Neural progenitor cell (in vitro differentiated cells): ENCODE measurements at regions not wholly inside any gene's neighbourhood (a gene's known extent, or its start where the extent isn't known, plus 50 kb on each side); places are given as distances from the start of the nearest gene placed in this dataset.

Experiments
- EZH2 ChIP-seq: fragments of 200-600 bp; sonication (generic); IDR thresholded peaks from 2 replicates; pipeline ENCODE4 v1.6.1; 2017; ENCODE audit warnings: antibody characterized with exemption, mild to moderate bottlenecking, moderate library complexity
- EZH2phosphoT487 ChIP-seq: fragments of 200-600 bp; sonication (generic); IDR thresholded peaks from 2 replicates; pipeline ENCODE4 v1.6.1; 2017; ENCODE audit warnings: antibody characterized with exemption
- TF ChIP-seq, protein P1 (sequence below): fragments of 200-600 bp; sonication (generic); IDR thresholded peaks from 2 replicates; pipeline ENCODE4 v1.5.1; 2017; ENCODE audit warnings: antibody characterized with exemption, mild to moderate bottlenecking

DNA sequence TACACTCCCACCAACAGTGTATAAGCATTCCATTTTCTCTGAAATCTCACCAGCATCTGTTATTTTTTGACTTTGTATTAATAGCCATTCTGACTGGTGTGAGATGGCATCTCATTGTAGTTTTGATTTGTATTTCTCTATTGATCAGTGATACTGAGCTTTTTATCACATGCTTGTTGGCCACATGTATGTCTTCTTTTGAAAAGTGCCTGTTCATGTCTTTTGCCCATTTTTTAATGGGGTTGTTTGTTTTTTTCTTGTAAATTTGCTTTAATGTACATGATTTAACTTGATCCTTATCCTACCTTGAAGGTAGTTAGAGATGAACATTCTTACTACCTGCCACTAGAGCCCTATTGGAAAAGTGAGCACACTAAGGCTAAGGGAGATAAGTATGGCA, 151.2 kb upstream of the KIF2A start:
- TF ChIP-seq, protein P1, sequence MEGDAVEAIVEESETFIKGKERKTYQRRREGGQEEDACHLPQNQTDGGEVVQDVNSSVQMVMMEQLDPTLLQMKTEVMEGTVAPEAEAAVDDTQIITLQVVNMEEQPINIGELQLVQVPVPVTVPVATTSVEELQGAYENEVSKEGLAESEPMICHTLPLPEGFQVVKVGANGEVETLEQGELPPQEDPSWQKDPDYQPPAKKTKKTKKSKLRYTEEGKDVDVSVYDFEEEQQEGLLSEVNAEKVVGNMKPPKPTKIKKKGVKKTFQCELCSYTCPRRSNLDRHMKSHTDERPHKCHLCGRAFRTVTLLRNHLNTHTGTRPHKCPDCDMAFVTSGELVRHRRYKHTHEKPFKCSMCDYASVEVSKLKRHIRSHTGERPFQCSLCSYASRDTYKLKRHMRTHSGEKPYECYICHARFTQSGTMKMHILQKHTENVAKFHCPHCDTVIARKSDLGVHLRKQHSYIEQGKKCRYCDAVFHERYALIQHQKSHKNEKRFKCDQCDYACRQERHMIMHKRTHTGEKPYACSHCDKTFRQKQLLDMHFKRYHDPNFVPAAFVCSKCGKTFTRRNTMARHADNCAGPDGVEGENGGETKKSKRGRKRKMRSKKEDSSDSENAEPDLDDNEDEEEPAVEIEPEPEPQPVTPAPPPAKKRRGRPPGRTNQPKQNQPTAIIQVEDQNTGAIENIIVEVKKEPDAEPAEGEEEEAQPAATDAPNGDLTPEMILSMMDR = no peak
- TF ChIP-seq EZH2phosphoT487 (no peak), EZH2 (no peak)
